ENCODE measurements at regions not wholly inside any gene's neighbourhood (a gene's known extent, or its start where the extent isn't known, plus 50 kb on each side); places are given as distances from the start of the nearest gene placed in this dataset.

GRCh38 chr15:45842151-45842550 lies 207.3 kb downstream of the SQOR start:
- no peak overlapping the region for H3K4me3 ChIP-seq (ENCODE audit: low read depth, low read length)
- no peak for TF ChIP-seq CTCF (IDR thresholded peaks at IDR 0.05; ENCODE audit: low read depth, low read length)
- no peak for DNase-seq (ENCODE audit: low read depth, low spot score)
- in situ Hi-C loops (cut with HindIII; ENCODE audit: low sequenced_read_pairs), result no loop called here

- in situ Hi-C loops (cut with HindIII; ENCODE audit: low sequenced_read_pairs), result no loop called here
- TF ChIP-seq CTCF (IDR thresholded peaks at IDR 0.05; ENCODE audit: low read depth, low read length), result no peak
- no peak for DNase-seq (ENCODE audit: low read depth, low spot score)
- no peak overlapping the region for H3K4me3 ChIP-seq (ENCODE audit: low read depth, low read length)
These were observed 212.8 kb downstream of the SQOR start for GRCh38 chr15:45847645-45848044.

- no peak for TF ChIP-seq CTCF (IDR thresholded peaks at IDR 0.05; ENCODE audit: low read depth, low read length)
These were observed 214.3 kb downstream of the SQOR start for GRCh38 chr15:45849136-45849535.

GRCh38 chr15:45854455-45855202 lies 219.8 kb downstream of the SQOR start:
- DNase-seq (ENCODE audit: low read depth, low spot score), result no peak
- TF ChIP-seq CTCF (IDR thresholded peaks at IDR 0.05; ENCODE audit: low read depth, low read length), result no peak
- no peak overlapping the region for H3K4me3 ChIP-seq (ENCODE audit: low read depth, low read length)
- in situ Hi-C loops (cut with HindIII; ENCODE audit: low sequenced_read_pairs), result no loop called here

More at GRCh38 chr15:45849136-45849535, 214.3 kb downstream of the SQOR start:
- no peak for DNase-seq (ENCODE audit: low read depth, low spot score)
- H3K4me3 ChIP-seq (ENCODE audit: low read depth, low read length), result no peak overlapping the region
- in situ Hi-C loops (cut with HindIII; ENCODE audit: low sequenced_read_pairs), result no loop called here

GRCh38 chr15:45855210-45855906 lies 220.5 kb downstream of the SQOR start:
- in situ Hi-C loops (cut with HindIII; ENCODE audit: low sequenced_read_pairs), result no loop called here
- no peak for DNase-seq (ENCODE audit: low read depth, low spot score)
- H3K4me3 ChIP-seq (ENCODE audit: low read depth, low read length), result no peak overlapping the region
- no peak for TF ChIP-seq CTCF (IDR thresholded peaks at IDR 0.05; ENCODE audit: low read depth, low read length)

- no peak overlapping the region for H3K4me3 ChIP-seq (ENCODE audit: low read depth, low read length)
- TF ChIP-seq CTCF (IDR thresholded peaks at IDR 0.05; ENCODE audit: low read depth, low read length), result no peak
- in situ Hi-C loops (cut with HindIII; ENCODE audit: low sequenced_read_pairs), result no loop called here
- DNase-seq (ENCODE audit: low read depth, low spot score), result no peak
These were observed 221.2 kb downstream of the SQOR start for GRCh38 chr15:45855907-45856579.
